ENCODE measurements at regions not wholly inside any gene's neighbourhood (a gene's known extent, or its start where the extent isn't known, plus 50 kb on each side); places are given as distances from the start of the nearest gene placed in this dataset.

GRCh38 chr12:77667101-77667500, 163.6 kb upstream of the NAV3 start:
- TF ChIP-seq GATA2 (IDR thresholded peaks at IDR 0.05; ENCODE audit: low read depth, low read length): no peak
- TF ChIP-seq GATA3 (IDR thresholded peaks at IDR 0.05; ENCODE audit: low read depth, low read length): no peak

All from SH-SY5Y (cell line).